SK-N-MC (cell line): ENCODE measurements at regions not wholly inside any gene's neighbourhood (a gene's known extent, or its start where the extent isn't known, plus 50 kb on each side); places are given as distances from the start of the nearest gene placed in this dataset.

Experiments
- EZH2 ChIP-seq: fragments of 200-600 bp; sonication (generic); IDR thresholded peaks from one replicate; pipeline ENCODE4 v1.6.1; 2017; ENCODE audit warnings: antibody characterized with exemption
- FOXP2 ChIP-seq: optimal IDR thresholded peaks from 2 replicates; pipeline ENCODE3; 2011; ENCODE audit warnings: mild to moderate bottlenecking, moderate library complexity; ENCODE audit not compliant: insufficient read depth; ENCODE audit errors: extremely low read length, control extremely low read depth
- POLR2AphosphoS5 ChIP-seq: IDR thresholded peaks from 2 replicates; pipeline ENCODE4 v1.6.1; 2012; ENCODE audit warnings: mild to moderate bottlenecking, low read depth, low read length, borderline replicate concordance

DNA sequence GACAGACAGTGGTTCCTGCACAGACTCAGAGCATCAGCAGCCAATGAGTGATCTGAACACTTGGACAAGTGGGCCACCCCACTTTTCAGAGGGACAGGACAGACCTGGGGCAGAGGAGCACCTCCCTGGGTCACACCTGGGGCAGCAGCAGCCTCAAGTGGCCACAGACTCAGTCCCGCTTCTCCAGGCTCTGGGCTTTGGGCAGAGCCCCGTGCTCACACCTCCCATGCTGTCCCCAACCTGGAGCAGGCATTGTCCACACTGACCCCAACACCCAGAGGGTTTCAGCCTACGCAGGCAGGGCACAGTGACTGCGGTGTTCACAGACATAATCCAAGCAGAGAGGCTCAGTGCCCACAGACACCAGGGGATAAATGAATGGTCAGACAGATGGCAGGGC lies 135.5 kb upstream of the SFSWAP start:
- no peak for TF ChIP-seq POLR2AphosphoS5
- TF ChIP-seq EZH2: no peak
- TF ChIP-seq FOXP2: no peak
